T-helper 17 cell (primary cell): ENCODE measurements at regions not wholly inside any gene's neighbourhood (a gene's known extent, or its start where the extent isn't known, plus 50 kb on each side); places are given as distances from the start of the nearest gene placed in this dataset.
"Not testable (repeated sequence)": the region's sequence is repeated elsewhere in the genome, so short reads cannot be mapped to it uniquely, and the experiment has no call there.

Experiments used
- ATAC-seq: fragments of 150-1000 bp; cut with Tn5 transposase; 2 replicates; pipeline ENCODE4 v1.10.0; 2021; ENCODE audit warnings: mild to moderate bottlenecking, moderate library complexity
- DNase-seq, 3 donors: peaks; one replicate each; pipeline versions ENCODE4 v3.0.0 to v3.0.0-alpha.2; 2020 to 2021
- H3K9me3 ChIP-seq: one replicate; pipeline ENCODE4 v1.7.0; 2013; ENCODE audit warnings: low read length, mild to moderate bottlenecking; ENCODE audit not compliant: control insufficient read depth, poor library complexity, severe bottlenecking
- H3K27ac Mint-ChIP-seq: one replicate; pipeline ENCODE4 v1.8.0; 2022; ENCODE audit warnings: mild to moderate bottlenecking, moderate library complexity, mixed read lengths
- H3K27me3 Mint-ChIP-seq: one replicate; pipeline ENCODE4 v1.8.0; 2022; ENCODE audit warnings: mixed read lengths
- H3K36me3 Mint-ChIP-seq: one replicate; pipeline ENCODE4 v1.8.0; 2022; ENCODE audit warnings: low read depth, mixed read lengths
- H3K4me1 Mint-ChIP-seq: one replicate; pipeline ENCODE4 v1.8.0; 2022; ENCODE audit warnings: mild to moderate bottlenecking, mixed read lengths
- H3K4me3 Mint-ChIP-seq: one replicate; pipeline ENCODE4 v1.8.0; 2022; ENCODE audit warnings: mild to moderate bottlenecking, moderate library complexity, mixed read lengths

GRCh38 chr1:119266858-119267257, 101.7 kb upstream of the HAO2 start:
- H3K27ac Mint-ChIP-seq = no peak overlapping the region
- H3K27me3 Mint-ChIP-seq = peaks cover 16% of the 10 kb centered on the region
- no peak for ATAC-seq

GRCh38 chr1:119267288-119267687, 101.3 kb upstream of the HAO2 start:
- DNase-seq, H3K4me1 Mint-ChIP-seq, H3K9me3 ChIP-seq, H3K27ac Mint-ChIP-seq, H3K4me3 Mint-ChIP-seq, H3K36me3 Mint-ChIP-seq, ATAC-seq: not testable (repeated sequence)
- peaks cover 16% of the 10 kb centered on the region for H3K27me3 Mint-ChIP-seq

More at GRCh38 chr1:119266858-119267257, 101.7 kb upstream of the HAO2 start:
- peaks cover 2% of the 10 kb centered on the region for H3K36me3 Mint-ChIP-seq
- H3K4me1 Mint-ChIP-seq = no peaks in the 10 kb centered on the region
- no peak for DNase-seq
- H3K4me3 Mint-ChIP-seq = no peak overlapping the region
- no peaks in the 10 kb centered on the region for H3K9me3 ChIP-seq

- Mint-ChIP-seq H3K4me3 (no peak overlapping the region), H3K27ac (no peak overlapping the region), H3K27me3 (peaks cover 23% of the 10 kb centered on the region), H3K36me3 (peaks cover 2% of the 10 kb centered on the region), H3K4me1 (no peaks in the 10 kb centered on the region)
- ATAC-seq (no peak), DNase-seq (no peak)
- H3K9me3 ChIP-seq = no peaks in the 10 kb centered on the region
These were observed 99.7 kb upstream of the HAO2 start for GRCh38 chr1:119268879-119269278.

GRCh38 chr1:119275145-119276134, 93.1 kb upstream of the HAO2 start:
- no peaks in the 10 kb centered on the region for H3K36me3 Mint-ChIP-seq
- DNase-seq (peak in 1 of 3 donors; percentile 19), ATAC-seq (peak; percentile 55)
- H3K27ac Mint-ChIP-seq = no peak overlapping the region
- H3K4me1 Mint-ChIP-seq = no peaks in the 10 kb centered on the region
- H3K9me3 ChIP-seq = no peaks in the 10 kb centered on the region
- H3K27me3 Mint-ChIP-seq = peaks cover 13% of the 10 kb centered on the region
- no peak overlapping the region for H3K4me3 Mint-ChIP-seq

GRCh38 chr1:119276558-119276957, 92.0 kb upstream of the HAO2 start:
- H3K36me3 Mint-ChIP-seq = no peaks in the 10 kb centered on the region
- no peaks in the 10 kb centered on the region for H3K9me3 ChIP-seq
- H3K27ac Mint-ChIP-seq = no peak overlapping the region
- DNase-seq = no peak
- no peak for ATAC-seq
- peaks cover 16% of the 10 kb centered on the region for H3K27me3 Mint-ChIP-seq
- no peaks in the 10 kb centered on the region for H3K4me1 Mint-ChIP-seq
- H3K4me3 Mint-ChIP-seq = no peak overlapping the region

- Mint-ChIP-seq H3K27me3 (peaks cover 13% of the 10 kb centered on the region), H3K4me3 (no peak overlapping the region), H3K4me1 (no peaks in the 10 kb centered on the region), H3K27ac (no peak overlapping the region), H3K36me3 (no peaks in the 10 kb centered on the region)
- no peaks in the 10 kb centered on the region for H3K9me3 ChIP-seq
- ATAC-seq (no peak), DNase-seq (no peak)
These were observed 88.9 kb upstream of the HAO2 start for GRCh38 chr1:119279456-119280381.

GRCh38 chr1:119285482-119285881, 83.1 kb upstream of the HAO2 start:
- no peaks in the 10 kb centered on the region for H3K9me3 ChIP-seq
- Mint-ChIP-seq H3K27ac (no peak overlapping the region), H3K4me1 (no peaks in the 10 kb centered on the region)

GRCh38 chr1:119286587-119287181, 81.9 kb upstream of the HAO2 start:
- Mint-ChIP-seq H3K36me3 (peaks cover 2% of the 10 kb centered on the region), H3K27ac (no peak overlapping the region), H3K4me1 (no peaks in the 10 kb centered on the region), H3K4me3 (no peak overlapping the region), H3K27me3 (peaks cover 52% of the 10 kb centered on the region)
- H3K9me3 ChIP-seq = no peaks in the 10 kb centered on the region
- DNase-seq (no peak), ATAC-seq (no peak)

More at GRCh38 chr1:119285482-119285881, 83.1 kb upstream of the HAO2 start:
- Mint-ChIP-seq H3K27me3 (peaks cover 49% of the 10 kb centered on the region), H3K36me3 (peaks cover 2% of the 10 kb centered on the region), H3K4me3 (no peak overlapping the region)
- ATAC-seq (no peak), DNase-seq (no peak)

GRCh38 chr1:119288751-119289150, 79.8 kb upstream of the HAO2 start:
- H3K36me3 Mint-ChIP-seq = peaks cover 2% of the 10 kb centered on the region
- no peaks in the 10 kb centered on the region for H3K9me3 ChIP-seq
- H3K4me1 Mint-ChIP-seq = peaks cover 4% of the 10 kb centered on the region
- H3K4me3 Mint-ChIP-seq = no peak overlapping the region
- no peak overlapping the region for H3K27ac Mint-ChIP-seq
- ATAC-seq (no peak), DNase-seq (no peak)
- H3K27me3 Mint-ChIP-seq = peaks cover 60% of the 10 kb centered on the region

- Mint-ChIP-seq H3K4me1 (peaks cover 10% of the 10 kb centered on the region), H3K27me3 (peaks cover 56% of the 10 kb centered on the region), H3K4me3 (no peak overlapping the region), H3K36me3 (peaks cover 2% of the 10 kb centered on the region), H3K27ac (no peak overlapping the region)
- H3K9me3 ChIP-seq = no peaks in the 10 kb centered on the region
- DNase-seq = no peak
- ATAC-seq = no peak
These were observed 78.3 kb upstream of the HAO2 start for GRCh38 chr1:119290297-119290696.

- Mint-ChIP-seq H3K27ac (no peak overlapping the region), H3K27me3 (peaks cover 53% of the 10 kb centered on the region), H3K4me1 (peaks cover 10% of the 10 kb centered on the region), H3K4me3 (no peak overlapping the region), H3K36me3 (peaks cover 2% of the 10 kb centered on the region)
- no peaks in the 10 kb centered on the region for H3K9me3 ChIP-seq
- no peak for DNase-seq
- ATAC-seq = no peak
These were observed 76.9 kb upstream of the HAO2 start for GRCh38 chr1:119291611-119292206.

GRCh38 chr1:119293797-119294196, 74.8 kb upstream of the HAO2 start:
- no peak for DNase-seq
- H3K36me3 Mint-ChIP-seq = no peaks in the 10 kb centered on the region
- ATAC-seq = no peak
- H3K27me3 Mint-ChIP-seq = peaks cover 45% of the 10 kb centered on the region
- H3K9me3 ChIP-seq = no peaks in the 10 kb centered on the region
- H3K4me1 Mint-ChIP-seq = peaks cover 10% of the 10 kb centered on the region
- no peak overlapping the region for H3K27ac Mint-ChIP-seq
- H3K4me3 Mint-ChIP-seq = no peak overlapping the region
